HL-60 (cell line): ENCODE measurements at regions not wholly inside any gene's neighbourhood (a gene's known extent, or its start where the extent isn't known, plus 50 kb on each side); places are given as distances from the start of the nearest gene placed in this dataset.

ENCODE experiments used
- GABPA ChIP-seq: IDR thresholded peaks from 2 replicates; pipeline ENCODE4 v1.6.1; 2012; ENCODE audit warnings: low read depth
- REST ChIP-seq: IDR thresholded peaks from 2 replicates; pipeline ENCODE4 v1.6.1; 2012; ENCODE audit warnings: low read depth; ENCODE audit not compliant: insufficient replicate concordance

GRCh38 chr6:40879169-40879568 lies 159.9 kb downstream of the UNC5CL start:
- TF ChIP-seq REST, result no peak
- no peak for TF ChIP-seq GABPA
